Adrenal gland (tissue), 9 donors: ENCODE measurements at regions not wholly inside any gene's neighbourhood (a gene's known extent, or its start where the extent isn't known, plus 50 kb on each side); places are given as distances from the start of the nearest gene placed in this dataset.

ENCODE experiments used
- DNase-seq, 7 donors: peaks; one replicate each; pipeline ENCODE4 v3.0.0-alpha.2; 2019 to 2020
- H3K27ac ChIP-seq, 5 donors: fragments of 200-600 bp; sonication (generic) in 4 of 5; 1 replicate in 3 of 5; 2 replicates in 2 of 5; pipeline versions ENCODE4 v1.5.1 to v1.8.0; 2016 to 2020; ENCODE audit warnings: mild to moderate bottlenecking in 1 of 5
- H3K27me3 ChIP-seq: fragments of 200-600 bp; 2 replicates; pipeline ENCODE4 v1.8.0; 2021
- H3K36me3 ChIP-seq, 2 donors: fragments of 200-600 bp; replicated peaks in 1 of 2; 1 replicate in 1 of 2; 2 replicates in 1 of 2; pipeline versions ENCODE4 v1.5.1 to v1.8.0; 2018 to 2022
- H3K4me1 ChIP-seq, 2 donors: fragments of 200-600 bp; replicated peaks in 1 of 2; 1 replicate in 1 of 2; 2 replicates in 1 of 2; pipeline versions ENCODE4 v1.5.1 to v1.8.0; 2018 to 2021
- H3K4me3 ChIP-seq, 4 donors: fragments of 200-600 bp; sonication (generic) in 3 of 4; one replicate each; pipeline ENCODE4 v1.5.1; 2016 to 2018
- H3K9me3 ChIP-seq, 3 donors: fragments of 200-600 bp; sonication (generic) in 1 of 3; replicated peaks in 1 of 3; 1 replicate in 2 of 3; 2 replicates in 1 of 3; pipeline versions ENCODE4 v1.5.1 to v1.8.0; 2016 to 2021
- POLR2A ChIP-seq, 2 donors: fragments of 450-650 bp; IDR thresholded peaks; one replicate each; pipeline ENCODE4 v1.6.1; 2017; ENCODE audit warnings: antibody characterized with exemption in 2 of 2, mild to moderate bottlenecking in 2 of 2, moderate library complexity in 1 of 2
- WGBS, 4 donors: extraction: QIAGEN DNeasy Blood & Tissue Kit in 2 of 4; methylation state at CpG; one replicate each; pipeline versions ENCODE4 v1.1.5 to v1.1.7; 2013 to 2017; 5-methylcytosine and 5-hydroxymethylcytosine counted together
- intact Hi-C, 2 donors: fragments of 100-400 bp; cut with DNase I; formaldehyde crosslinking; loops; one replicate each; pipeline versions ENCODE4 v1.14.1 to v1.15.0; 2022 to 2023
- TF ChIP-seq, protein P1 (sequence below), 6 experiments: fragments of 450-650 bp in 4 of 6; fragments of 200-600 bp in 2 of 6; sonication (generic) in 1 of 6; IDR thresholded peaks; 1 replicate in 5 of 6; 2 replicates in 1 of 6; pipeline versions ENCODE4 v1.5.1 to v1.8.0; 2016 to 2021; ENCODE audit warnings: antibody characterized with exemption in 6 of 6, mild to moderate bottlenecking in 2 of 6, moderate library complexity in 1 of 6
- donor health status: healthy with polysubstance abuse.
- donor health status: Bipolar disorder and iron deficiency.
- donor health status: DM: yes; HTN: yes; CAD: no.
- donor health status: DM: no; HTN: no; CAD: no.
- donor health status: DM: no; HTN: no; CAD: no.

GRCh38 chr22:34971456-34971855 is 94.5 kb upstream of the ISX start:
- H3K9me3 ChIP-seq, result no peaks in the 10 kb centered on the region
- no peak overlapping the region for H3K4me3 ChIP-seq
- no peaks in the 10 kb centered on the region for H3K4me1 ChIP-seq
- DNase-seq, result no peak
- TF ChIP-seq POLR2A (IDR thresholded peaks at IDR 0.05), result no peak
- TF ChIP-seq, protein P1, sequence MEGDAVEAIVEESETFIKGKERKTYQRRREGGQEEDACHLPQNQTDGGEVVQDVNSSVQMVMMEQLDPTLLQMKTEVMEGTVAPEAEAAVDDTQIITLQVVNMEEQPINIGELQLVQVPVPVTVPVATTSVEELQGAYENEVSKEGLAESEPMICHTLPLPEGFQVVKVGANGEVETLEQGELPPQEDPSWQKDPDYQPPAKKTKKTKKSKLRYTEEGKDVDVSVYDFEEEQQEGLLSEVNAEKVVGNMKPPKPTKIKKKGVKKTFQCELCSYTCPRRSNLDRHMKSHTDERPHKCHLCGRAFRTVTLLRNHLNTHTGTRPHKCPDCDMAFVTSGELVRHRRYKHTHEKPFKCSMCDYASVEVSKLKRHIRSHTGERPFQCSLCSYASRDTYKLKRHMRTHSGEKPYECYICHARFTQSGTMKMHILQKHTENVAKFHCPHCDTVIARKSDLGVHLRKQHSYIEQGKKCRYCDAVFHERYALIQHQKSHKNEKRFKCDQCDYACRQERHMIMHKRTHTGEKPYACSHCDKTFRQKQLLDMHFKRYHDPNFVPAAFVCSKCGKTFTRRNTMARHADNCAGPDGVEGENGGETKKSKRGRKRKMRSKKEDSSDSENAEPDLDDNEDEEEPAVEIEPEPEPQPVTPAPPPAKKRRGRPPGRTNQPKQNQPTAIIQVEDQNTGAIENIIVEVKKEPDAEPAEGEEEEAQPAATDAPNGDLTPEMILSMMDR (IDR thresholded peaks at IDR 0.05), result no peak
- H3K27me3 ChIP-seq, result no peaks in the 10 kb centered on the region
- no peak overlapping the region for H3K27ac ChIP-seq
- WGBS, 4 donors, result 55 to 66% (median 57%) methylated on average over 2 of the region's 2 CpGs
- no peaks in the 10 kb centered on the region for H3K36me3 ChIP-seq
- intact Hi-C loops, result no loop called here

GRCh38 chr22:34972191-34972897 is 93.6 kb upstream of the ISX start:
- intact Hi-C loops, result no loop called here
- no peak overlapping the region for H3K27ac ChIP-seq
- DNase-seq, result no peak
- TF ChIP-seq, protein P1 (IDR thresholded peaks at IDR 0.05), result no peak
- TF ChIP-seq POLR2A (IDR thresholded peaks at IDR 0.05), result no peak
- H3K4me3 ChIP-seq, result no peak overlapping the region
- H3K9me3 ChIP-seq, result no peaks in the 10 kb centered on the region
- no peaks in the 10 kb centered on the region for H3K4me1 ChIP-seq
- 70 to 81% (median 76%) methylated on average over 8 of the region's 8 CpGs for WGBS, 4 donors
- H3K36me3 ChIP-seq, result no peaks in the 10 kb centered on the region
- H3K27me3 ChIP-seq, result no peaks in the 10 kb centered on the region

- DNase-seq, result no peak
- 57 to 77% (median 64%) methylated on average over 1 of the region's 1 CpG for WGBS, 4 donors
- intact Hi-C loops, result no loop called here
- no peak for TF ChIP-seq POLR2A (IDR thresholded peaks at IDR 0.05)
- TF ChIP-seq, protein P1 (IDR thresholded peaks at IDR 0.05), result no peak
- H3K27me3 ChIP-seq, result no peaks in the 10 kb centered on the region
- H3K9me3 ChIP-seq, result no peaks in the 10 kb centered on the region
- no peaks in the 10 kb centered on the region for H3K36me3 ChIP-seq
- H3K4me1 ChIP-seq, result no peaks in the 10 kb centered on the region
- H3K4me3 ChIP-seq, result no peak overlapping the region
- H3K27ac ChIP-seq, result no peak overlapping the region
These were observed 92.9 kb upstream of the ISX start for GRCh38 chr22:34973016-34973415.

GRCh38 chr22:34973926-34974325 is 92.0 kb upstream of the ISX start:
- intact Hi-C loops, result no loop called here
- WGBS, 4 donors, result 34 to 64% (median 48%) methylated on average over 2 of the region's 2 CpGs
- Histone ChIP-seq H3K27ac (no peak overlapping the region), H3K4me1 (no peaks in the 10 kb centered on the region), H3K27me3 (no peaks in the 10 kb centered on the region), H3K9me3 (no peaks in the 10 kb centered on the region), H3K36me3 (no peaks in the 10 kb centered on the region), H3K4me3 (no peak overlapping the region)
- DNase-seq, result no peak
- TF ChIP-seq, protein P1 (IDR thresholded peaks at IDR 0.05), result no peak
- TF ChIP-seq POLR2A (IDR thresholded peaks at IDR 0.05), result no peak
